Peyer's patch (tissue), 4 donors: ENCODE measurements at regions not wholly inside any gene's neighbourhood (a gene's known extent, or its start where the extent isn't known, plus 50 kb on each side); places are given as distances from the start of the nearest gene placed in this dataset.
A peak's percentile ranks its signal among the peaks of the same experiment; 100 is the strongest.

Source experiments
- DNase-seq, 3 donors: peaks; one replicate each; pipeline ENCODE4 v3.0.0-alpha.2; 2017 to 2019
- H3K27ac ChIP-seq, 4 donors: fragments of 200-600 bp; sonication (generic); one replicate each; pipeline ENCODE4 v1.5.1; 2016 to 2019
- H3K27me3 ChIP-seq, 2 donors: fragments of 200-600 bp; sonication (generic); one replicate each; pipeline ENCODE4 v1.5.1; 2019
- H3K36me3 ChIP-seq, 3 donors: fragments of 200-600 bp; sonication (generic); one replicate each; pipeline ENCODE4 v1.5.1; 2016 to 2019
- H3K4me1 ChIP-seq, 4 donors: fragments of 200-600 bp; sonication (generic); one replicate each; pipeline ENCODE4 v1.5.1; 2016 to 2019
- H3K4me3 ChIP-seq, 4 donors: fragments of 200-600 bp; sonication (generic); 1 replicate in 3 of 4; 2 replicates in 1 of 4; pipeline ENCODE4 v1.5.1; 2016 to 2019; ENCODE audit warnings: mild to moderate bottlenecking in 1 of 4
- H3K9me3 ChIP-seq, 4 donors: fragments of 200-600 bp; sonication (generic); one replicate each; pipeline ENCODE4 v1.5.1; 2016 to 2019; ENCODE audit warnings: mild to moderate bottlenecking in 1 of 4
- CTCF ChIP-seq, 6 experiments: fragments of 450-650 bp in 4 of 6; fragments of 200-600 bp in 2 of 6; sonication (generic) in 1 of 6; IDR thresholded peaks; one replicate each; pipeline ENCODE4 v1.5.1; 2017 to 2019; ENCODE audit warnings: antibody characterized with exemption in 6 of 6, mild to moderate bottlenecking in 3 of 6, moderate library complexity in 1 of 6
- POLR2A ChIP-seq, 2 donors: fragments of 450-650 bp; IDR thresholded peaks; one replicate each; pipeline ENCODE4 v1.5.1; 2017; ENCODE audit warnings: antibody characterized with exemption in 2 of 2, mild to moderate bottlenecking in 2 of 2, moderate library complexity in 2 of 2

- Histone ChIP-seq H3K36me3 (no peaks in the 10 kb centered on the region), H3K27me3 (no peaks in the 10 kb centered on the region), H3K4me1 (no peaks in the 10 kb centered on the region), H3K27ac (peak overlapping the region in 2 of 4 donors; percentile 11 to 61), H3K9me3 (no peaks in the 10 kb centered on the region), H3K4me3 (no peak overlapping the region)
- no peak for DNase-seq
- TF ChIP-seq CTCF (IDR thresholded peaks at IDR 0.05) (no peak), POLR2A (IDR thresholded peaks at IDR 0.05) (no peak)
Measured at GRCh38 chr12:92242907-92243306, 97.3 kb upstream of the BTG1 start.

- H3K4me3 ChIP-seq, result no peak overlapping the region
- no peaks in the 10 kb centered on the region for H3K4me1 ChIP-seq
- no peaks in the 10 kb centered on the region for H3K9me3 ChIP-seq
- H3K27me3 ChIP-seq, result no peaks in the 10 kb centered on the region
- TF ChIP-seq POLR2A (IDR thresholded peaks at IDR 0.05) (no peak), CTCF (IDR thresholded peaks at IDR 0.05) (no peak)
- no peaks in the 10 kb centered on the region for H3K36me3 ChIP-seq
- DNase-seq, result no peak
- no peak overlapping the region for H3K27ac ChIP-seq
Measured at GRCh38 chr12:92237762-92238523, 92.3 kb upstream of the BTG1 start.

GRCh38 chr12:92237262-92237661 is 91.6 kb upstream of the BTG1 start:
- Histone ChIP-seq H3K27me3 (no peaks in the 10 kb centered on the region), H3K4me1 (no peaks in the 10 kb centered on the region), H3K4me3 (no peak overlapping the region), H3K36me3 (no peaks in the 10 kb centered on the region), H3K9me3 (no peaks in the 10 kb centered on the region), H3K27ac (no peak overlapping the region)
- TF ChIP-seq CTCF (IDR thresholded peaks at IDR 0.05) (no peak), POLR2A (IDR thresholded peaks at IDR 0.05) (no peak)
- no peak for DNase-seq

- H3K27ac ChIP-seq, result no peak overlapping the region
- H3K27me3 ChIP-seq, result no peaks in the 10 kb centered on the region
- H3K4me3 ChIP-seq, result no peak overlapping the region
- H3K4me1 ChIP-seq, result no peaks in the 10 kb centered on the region
- no peaks in the 10 kb centered on the region for H3K9me3 ChIP-seq
- DNase-seq, result no peak
- no peaks in the 10 kb centered on the region for H3K36me3 ChIP-seq
- TF ChIP-seq CTCF (IDR thresholded peaks at IDR 0.05) (no peak), POLR2A (IDR thresholded peaks at IDR 0.05) (no peak)
Measured at GRCh38 chr12:92235703-92236472, 90.2 kb upstream of the BTG1 start.

GRCh38 chr12:92234533-92234932 is 88.9 kb upstream of the BTG1 start:
- no peaks in the 10 kb centered on the region for H3K4me1 ChIP-seq
- no peak overlapping the region for H3K4me3 ChIP-seq
- DNase-seq, result no peak
- TF ChIP-seq CTCF (IDR thresholded peaks at IDR 0.05) (no peak), POLR2A (IDR thresholded peaks at IDR 0.05) (no peak)
- H3K9me3 ChIP-seq, result no peaks in the 10 kb centered on the region
- no peaks in the 10 kb centered on the region for H3K27me3 ChIP-seq
- H3K27ac ChIP-seq, result no peak overlapping the region
- no peaks in the 10 kb centered on the region for H3K36me3 ChIP-seq
